ENCODE measurements at regions not wholly inside any gene's neighbourhood (a gene's known extent, or its start where the extent isn't known, plus 50 kb on each side); places are given as distances from the start of the nearest gene placed in this dataset.

GRCh38 chr6:144361016-144361415 is 75.9 kb downstream of the UTRN start:
- Histone ChIP-seq H3K27me3 (ENCODE audit: insufficient read depth, low read length, poor library complexity) (no peaks in the 10 kb centered on the region), H3K18ac (ENCODE audit: low read length) (peak overlapping the region; percentile 60), H3K79me2 (ENCODE audit: control insufficient read depth, insufficient read depth, low read length) (peaks cover 13% of the 10 kb centered on the region), H3K4me2 (ENCODE audit: low read length) (no peak overlapping the region), H3K4ac (ENCODE audit: low read depth, low read length) (no peak overlapping the region), H3K9ac (ENCODE audit: low read length) (no peak overlapping the region), H3K4me3 (ENCODE audit: low read length) (no peak overlapping the region), H4K5ac (ENCODE audit: low read length) (no peak overlapping the region), H3K27ac (ENCODE audit: low read depth, low read length) (no peak overlapping the region), H2AK5ac (ENCODE audit: low read length) (no peak overlapping the region), H4K8ac (ENCODE audit: low read depth, low read length) (no peak overlapping the region), H3K36me3 (ENCODE audit: control insufficient read depth, insufficient read depth, low read length) (no peaks in the 10 kb centered on the region), H3K79me1 (ENCODE audit: low read length) (peaks cover 12% of the 10 kb centered on the region), H2BK120ac (ENCODE audit: low read depth, low read length) (no peak overlapping the region), H2BK15ac (replicated peaks; ENCODE audit: low read depth) (no peak overlapping the region), H2BK5ac (ENCODE audit: low read length) (no peak overlapping the region), H3K23ac (ENCODE audit: low read length) (no peak overlapping the region), H3K56ac (ENCODE audit: low read length) (no peak overlapping the region), H3K4me1 (ENCODE audit: control insufficient read depth, low read depth, low read length) (peaks cover 13% of the 10 kb centered on the region)
- WGBS (ENCODE audit: extremely low coverage, insufficient coverage, low lambda C conversion rate), result no CpG with 5 or more reads among the region's 1 CpG
- no peak for DNase-seq

- Histone ChIP-seq H3K36me3 (ENCODE audit: control insufficient read depth, insufficient read depth, low read length) (no peaks in the 10 kb centered on the region), H2BK15ac (replicated peaks; ENCODE audit: low read depth) (no peak overlapping the region), H3K18ac (ENCODE audit: low read length) (no peak overlapping the region), H2BK120ac (ENCODE audit: low read depth, low read length) (no peak overlapping the region), H3K9ac (ENCODE audit: low read length) (no peak overlapping the region), H3K4ac (ENCODE audit: low read depth, low read length) (no peak overlapping the region), H3K23ac (ENCODE audit: low read length) (no peak overlapping the region), H3K4me2 (ENCODE audit: low read length) (no peak overlapping the region), H4K5ac (ENCODE audit: low read length) (no peak overlapping the region), H3K79me2 (ENCODE audit: control insufficient read depth, insufficient read depth, low read length) (peaks cover 15% of the 10 kb centered on the region), H3K27ac (ENCODE audit: low read depth, low read length) (no peak overlapping the region), H3K79me1 (ENCODE audit: low read length) (peaks cover 13% of the 10 kb centered on the region), H2AK5ac (ENCODE audit: low read length) (no peak overlapping the region), H2BK5ac (ENCODE audit: low read length) (no peak overlapping the region), H4K8ac (ENCODE audit: low read depth, low read length) (no peak overlapping the region), H3K27me3 (ENCODE audit: insufficient read depth, low read length, poor library complexity) (no peaks in the 10 kb centered on the region), H3K4me3 (ENCODE audit: low read length) (no peak overlapping the region), H3K4me1 (ENCODE audit: control insufficient read depth, low read depth, low read length) (peaks cover 13% of the 10 kb centered on the region), H3K56ac (ENCODE audit: low read length) (no peak overlapping the region)
- WGBS (ENCODE audit: extremely low coverage, insufficient coverage, low lambda C conversion rate), result no CpG with 5 or more reads among the region's 5 CpGs
- no peak for DNase-seq
Observed at GRCh38 chr6:144362042-144363018, 77.2 kb downstream of the UTRN start.

GRCh38 chr6:144364208-144364720 is 79.1 kb downstream of the UTRN start:
- Histone ChIP-seq H2AK5ac (ENCODE audit: low read length) (peak overlapping the region; percentile 56), H3K79me2 (ENCODE audit: control insufficient read depth, insufficient read depth, low read length) (peaks cover 15% of the 10 kb centered on the region), H2BK5ac (ENCODE audit: low read length) (peak overlapping the region; percentile 49), H3K9ac (ENCODE audit: low read length) (no peak overlapping the region), H3K4me2 (ENCODE audit: low read length) (no peak overlapping the region), H3K56ac (ENCODE audit: low read length) (peak overlapping the region; percentile 37), H3K4me3 (ENCODE audit: low read length) (no peak overlapping the region), H3K27ac (ENCODE audit: low read depth, low read length) (no peak overlapping the region), H3K4ac (ENCODE audit: low read depth, low read length) (no peak overlapping the region), H4K5ac (ENCODE audit: low read length) (no peak overlapping the region), H3K4me1 (ENCODE audit: control insufficient read depth, low read depth, low read length) (peaks cover 13% of the 10 kb centered on the region), H2BK120ac (ENCODE audit: low read depth, low read length) (no peak overlapping the region), H3K36me3 (ENCODE audit: control insufficient read depth, insufficient read depth, low read length) (no peaks in the 10 kb centered on the region), H3K18ac (ENCODE audit: low read length) (peak overlapping the region; percentile 46), H3K27me3 (ENCODE audit: insufficient read depth, low read length, poor library complexity) (no peaks in the 10 kb centered on the region), H4K8ac (ENCODE audit: low read depth, low read length) (no peak overlapping the region), H3K23ac (ENCODE audit: low read length) (no peak overlapping the region), H3K79me1 (ENCODE audit: low read length) (peaks cover 11% of the 10 kb centered on the region), H2BK15ac (replicated peaks; ENCODE audit: low read depth) (no peak overlapping the region)
- no peak for DNase-seq
- WGBS (ENCODE audit: extremely low coverage, insufficient coverage, low lambda C conversion rate), result no CpG with 5 or more reads among the region's 7 CpGs

GRCh38 chr6:144364782-144365181 is 79.6 kb downstream of the UTRN start:
- no peak overlapping the region for H4K8ac ChIP-seq (ENCODE audit: low read depth, low read length)
- no peak overlapping the region for H3K23ac ChIP-seq (ENCODE audit: low read length)
- H2BK5ac ChIP-seq (ENCODE audit: low read length), result peak overlapping the region; percentile 49
- no peaks in the 10 kb centered on the region for H3K36me3 ChIP-seq (ENCODE audit: control insufficient read depth, insufficient read depth, low read length)
- no peak overlapping the region for H3K4ac ChIP-seq (ENCODE audit: low read depth, low read length)
- peak; percentile 93 for DNase-seq
- no peak overlapping the region for H2AK5ac ChIP-seq (ENCODE audit: low read length)
- H3K18ac ChIP-seq (ENCODE audit: low read length), result peak overlapping the region; percentile 46
- H3K79me2 ChIP-seq (ENCODE audit: control insufficient read depth, insufficient read depth, low read length), result peaks cover 15% of the 10 kb centered on the region
- no peak overlapping the region for H3K4me2 ChIP-seq (ENCODE audit: low read length)
- peak overlapping the region; percentile 37 for H3K56ac ChIP-seq (ENCODE audit: low read length)
- no peak overlapping the region for H3K4me3 ChIP-seq (ENCODE audit: low read length)
- no peak overlapping the region for H3K27ac ChIP-seq (ENCODE audit: low read depth, low read length)
- H2BK15ac ChIP-seq (replicated peaks; ENCODE audit: low read depth), result no peak overlapping the region
- H2BK120ac ChIP-seq (ENCODE audit: low read depth, low read length), result no peak overlapping the region
- no peak overlapping the region for H4K5ac ChIP-seq (ENCODE audit: low read length)
- H3K27me3 ChIP-seq (ENCODE audit: insufficient read depth, low read length, poor library complexity), result no peaks in the 10 kb centered on the region
- peaks cover 11% of the 10 kb centered on the region for H3K79me1 ChIP-seq (ENCODE audit: low read length)
- peaks cover 13% of the 10 kb centered on the region for H3K4me1 ChIP-seq (ENCODE audit: control insufficient read depth, low read depth, low read length)
- no CpG with 5 or more reads among the region's 3 CpGs for WGBS (ENCODE audit: extremely low coverage, insufficient coverage, low lambda C conversion rate)
- H3K9ac ChIP-seq (ENCODE audit: low read length), result no peak overlapping the region

- Histone ChIP-seq H3K4ac (ENCODE audit: low read depth, low read length) (no peak overlapping the region), H3K79me1 (ENCODE audit: low read length) (peaks cover 11% of the 10 kb centered on the region), H3K79me2 (ENCODE audit: control insufficient read depth, insufficient read depth, low read length) (peaks cover 15% of the 10 kb centered on the region), H2AK5ac (ENCODE audit: low read length) (no peak overlapping the region), H2BK15ac (replicated peaks; ENCODE audit: low read depth) (no peak overlapping the region), H3K36me3 (ENCODE audit: control insufficient read depth, insufficient read depth, low read length) (no peaks in the 10 kb centered on the region), H2BK120ac (ENCODE audit: low read depth, low read length) (no peak overlapping the region), H3K9ac (ENCODE audit: low read length) (no peak overlapping the region), H3K56ac (ENCODE audit: low read length) (no peak overlapping the region), H3K4me3 (ENCODE audit: low read length) (no peak overlapping the region), H3K27me3 (ENCODE audit: insufficient read depth, low read length, poor library complexity) (no peaks in the 10 kb centered on the region), H3K27ac (ENCODE audit: low read depth, low read length) (no peak overlapping the region), H2BK5ac (ENCODE audit: low read length) (no peak overlapping the region), H3K18ac (ENCODE audit: low read length) (no peak overlapping the region), H3K23ac (ENCODE audit: low read length) (no peak overlapping the region), H4K8ac (ENCODE audit: low read depth, low read length) (no peak overlapping the region), H3K4me2 (ENCODE audit: low read length) (no peak overlapping the region), H4K5ac (ENCODE audit: low read length) (peak overlapping the region; percentile 40), H3K4me1 (ENCODE audit: control insufficient read depth, low read depth, low read length) (peaks cover 13% of the 10 kb centered on the region)
- WGBS (ENCODE audit: extremely low coverage, insufficient coverage, low lambda C conversion rate), result no CpG with 5 or more reads among the region's 1 CpG
- no peak for DNase-seq
Observed at GRCh38 chr6:144365271-144365670, 80.1 kb downstream of the UTRN start.
